Cerebellar nuclear complex (tissue), 1 donor: ENCODE measurements at regions not wholly inside any gene's neighbourhood (a gene's known extent, or its start where the extent isn't known, plus 50 kb on each side); places are given as distances from the start of the nearest gene placed in this dataset.
"Not testable (repeated sequence)": the region's sequence is repeated elsewhere in the genome, so short reads cannot be mapped to it uniquely, and the experiment has no call there.

Experiments
- DNase-seq, 2 experiments: peaks; one replicate each; lab custom pipeline; 2025; lab: John Stamatoyannopoulos, UW

DNA sequence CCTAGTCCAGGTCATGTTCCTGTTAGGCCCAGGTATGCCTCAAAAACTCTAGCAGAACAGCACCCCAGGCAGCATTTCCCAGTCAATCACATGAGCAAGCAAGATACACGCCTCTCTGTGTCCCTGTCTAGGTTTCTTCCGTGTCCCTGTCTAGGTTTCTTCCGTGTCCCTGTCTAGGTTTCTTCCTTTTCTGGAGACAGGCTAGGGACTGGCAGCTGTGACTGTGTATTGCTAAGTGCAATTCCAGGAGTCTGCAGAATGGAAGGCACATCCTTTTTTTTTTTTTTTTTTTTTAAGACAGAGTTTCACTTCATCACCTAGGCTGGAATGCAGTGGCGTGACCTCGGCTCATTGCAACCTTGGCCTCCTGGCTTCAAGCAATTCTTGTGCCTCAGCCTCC is 77.6 kb downstream of the SETD4 start:
- DNase-seq: no peak

DNA sequence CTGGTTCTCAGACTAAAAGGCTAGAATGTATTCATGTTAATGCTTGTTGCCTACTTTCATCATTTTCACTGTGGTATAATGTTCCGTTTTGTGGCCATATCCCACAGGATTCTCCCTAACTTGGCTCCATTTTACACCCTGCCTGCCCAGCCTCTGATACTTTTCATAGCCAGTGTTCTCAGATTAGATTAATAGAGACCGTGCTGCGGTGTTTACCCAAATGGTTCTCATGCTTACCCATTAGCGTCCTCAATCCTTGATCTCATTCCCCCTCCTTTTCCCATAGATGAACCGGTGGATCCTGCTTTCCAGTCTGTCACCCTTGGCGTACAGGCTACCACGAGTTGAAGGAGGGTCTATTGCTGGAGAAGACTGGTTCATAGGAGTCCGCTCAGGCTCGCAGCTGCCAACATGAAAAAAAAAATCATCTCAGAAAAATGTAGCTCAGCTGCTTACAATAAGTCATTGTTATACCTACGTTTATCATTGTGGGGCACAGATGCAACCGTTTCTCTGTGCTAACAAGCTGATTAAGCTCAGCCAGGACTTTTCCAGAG is 78.7 kb downstream of the SETD4 start:
- no peak for DNase-seq

DNA sequence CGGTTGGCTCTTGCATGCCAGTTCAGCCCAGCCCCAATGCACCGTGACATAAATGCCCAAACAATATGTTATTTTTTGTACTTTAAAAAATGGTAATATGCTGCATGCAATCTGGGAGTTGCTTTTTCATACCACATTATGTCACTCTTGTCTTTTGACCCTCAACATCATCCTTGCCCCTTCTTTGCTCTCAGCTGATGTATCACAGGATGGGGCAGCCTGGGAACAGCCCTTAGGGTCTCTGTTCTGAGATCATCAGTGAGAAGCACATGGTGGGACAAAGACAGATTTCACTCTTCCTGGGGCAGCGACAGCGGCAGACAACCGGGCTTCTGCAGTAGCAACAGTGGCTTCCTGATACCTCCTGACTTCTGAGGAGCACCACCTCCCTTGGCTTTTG is 79.5 kb downstream of the SETD4 start:
- DNase-seq: no peak

DNA sequence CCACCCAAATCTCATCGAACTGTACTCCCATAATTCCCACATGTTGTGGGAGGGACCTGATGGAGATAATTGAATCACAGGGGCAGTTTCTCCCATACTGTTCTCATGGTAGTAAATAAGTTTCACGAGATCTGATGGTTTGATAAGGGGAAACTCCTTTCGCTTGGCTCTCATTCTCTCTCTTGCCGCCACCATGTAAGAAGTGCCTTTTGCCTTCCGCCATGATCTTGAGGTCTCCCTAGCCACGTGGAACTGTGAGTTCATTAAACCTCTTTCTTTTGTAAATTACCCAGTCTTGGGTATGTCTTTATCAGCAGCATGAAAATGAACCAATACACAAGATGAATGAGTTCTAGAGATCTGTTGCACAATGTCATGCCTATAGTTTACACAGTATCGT is 82.5 kb downstream of the SETD4 start:
- DNase-seq: not testable (repeated sequence)

DNA sequence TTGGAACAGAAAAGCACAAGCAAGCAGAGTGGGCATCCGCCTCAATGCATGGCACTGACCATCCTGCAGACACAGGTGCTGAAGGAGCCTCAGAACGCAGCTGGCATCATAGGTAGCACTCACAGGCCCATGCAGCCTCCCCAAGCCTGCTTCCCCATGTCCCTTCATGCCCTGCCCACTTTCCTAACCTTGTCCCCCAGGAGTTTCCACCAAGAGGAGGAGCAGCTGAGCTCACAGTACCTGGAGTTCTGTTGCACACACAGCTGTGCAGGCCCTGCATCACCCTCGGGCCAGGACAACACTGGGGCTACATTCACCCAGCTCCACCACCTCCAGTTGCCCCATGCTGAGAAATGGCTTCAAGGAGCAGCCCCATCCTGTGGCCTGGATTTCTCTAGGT is 83.4 kb downstream of the SETD4 start:
- DNase-seq: no peak

DNA sequence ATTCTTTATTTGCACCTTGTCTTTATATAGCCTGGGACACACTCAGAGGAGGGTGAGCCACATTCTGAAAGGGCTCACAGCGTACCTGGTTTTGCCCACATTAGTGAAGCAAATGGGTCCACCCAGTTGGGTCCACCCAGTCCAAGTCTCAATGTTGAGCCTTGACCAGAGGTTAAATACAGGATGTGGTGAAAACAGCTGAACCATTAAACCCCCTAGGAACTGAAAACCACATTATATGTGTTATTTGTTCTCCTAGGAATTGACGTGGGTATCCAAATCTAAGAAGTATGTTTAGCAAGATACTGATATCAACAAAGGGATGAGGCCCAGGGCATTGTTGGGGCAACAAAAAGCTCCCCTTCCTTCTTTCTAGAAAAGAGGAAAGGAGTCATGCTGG is 83.8 kb downstream of the SETD4 start:
- DNase-seq: no peak

DNA sequence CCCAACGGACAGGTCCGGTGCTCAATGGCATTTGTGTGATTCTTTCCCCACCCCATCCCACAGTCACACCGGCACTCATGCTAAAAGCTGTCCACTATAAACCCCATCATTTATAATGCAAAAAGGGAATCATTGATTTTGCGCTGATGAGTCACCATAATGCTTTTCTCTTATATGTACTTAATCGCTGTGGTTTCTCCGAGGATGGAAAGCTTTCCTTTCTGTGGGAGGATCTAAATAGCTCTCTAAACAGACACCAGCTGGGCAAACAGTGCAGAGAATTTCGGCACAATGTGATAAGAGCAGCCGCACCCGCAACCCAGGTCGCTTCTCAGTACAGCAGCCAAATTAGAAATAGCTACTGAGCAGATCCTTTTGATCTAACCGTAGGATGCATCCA is 85.6 kb downstream of the SETD4 start:
- DNase-seq: no peak

DNA sequence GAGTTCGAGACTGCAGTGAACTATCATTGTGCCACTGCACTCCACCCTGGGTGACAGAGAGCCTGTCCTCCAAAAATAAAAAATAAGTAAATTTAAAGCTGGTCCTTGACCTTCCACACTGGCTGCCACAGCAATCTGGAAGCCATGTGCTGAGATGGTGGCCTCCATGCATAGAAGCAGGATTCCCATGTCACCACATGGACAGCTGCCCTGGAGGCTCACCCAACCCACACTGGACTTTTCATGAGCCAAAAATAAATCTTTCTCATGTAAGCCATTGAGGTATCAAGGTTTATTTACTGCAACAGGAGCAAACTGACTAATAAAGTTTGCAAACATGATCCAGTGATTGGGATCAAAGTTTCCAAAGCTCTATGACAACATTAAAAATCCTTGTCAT is 88.5 kb downstream of the SETD4 start:
- no peak for DNase-seq

DNA sequence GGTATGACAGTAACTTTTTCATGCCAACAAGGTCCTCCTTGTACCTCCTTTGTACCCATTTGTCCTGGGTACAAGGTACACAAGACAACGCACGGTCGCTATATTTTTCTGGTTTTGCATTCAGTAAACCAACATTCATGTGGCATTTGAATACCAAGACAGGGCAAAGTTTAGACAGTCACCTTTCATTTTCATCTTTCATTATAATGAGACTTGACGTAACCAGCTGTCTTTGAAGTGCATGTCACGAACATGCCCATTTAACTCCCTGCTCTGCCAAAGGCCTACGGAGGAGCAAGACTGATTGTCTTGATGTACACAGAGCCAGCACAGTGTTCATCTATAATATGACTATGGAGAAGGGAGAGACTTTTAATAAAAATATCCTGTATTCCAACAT is 91.0 kb downstream of the SETD4 start:
- DNase-seq: no peak

DNA sequence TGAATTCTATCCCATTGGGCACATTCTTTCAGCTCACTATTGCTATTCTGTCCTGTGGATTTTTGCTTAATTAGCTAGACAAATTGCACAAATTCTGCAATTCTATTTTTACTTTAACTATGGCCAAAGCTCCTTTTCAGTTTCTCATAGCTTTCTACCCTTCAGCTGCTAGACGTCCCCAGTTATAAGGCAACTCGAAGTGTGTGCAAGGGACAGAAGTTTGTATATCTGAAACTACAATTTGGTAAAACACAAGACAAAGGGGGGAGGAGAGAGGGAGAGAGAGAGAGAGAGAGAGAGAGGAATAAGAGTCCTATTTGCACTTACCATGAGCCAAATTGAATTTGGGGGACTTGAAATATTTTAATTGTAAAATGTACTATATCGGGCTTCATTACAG is 91.8 kb downstream of the SETD4 start:
- DNase-seq: no peak

DNA sequence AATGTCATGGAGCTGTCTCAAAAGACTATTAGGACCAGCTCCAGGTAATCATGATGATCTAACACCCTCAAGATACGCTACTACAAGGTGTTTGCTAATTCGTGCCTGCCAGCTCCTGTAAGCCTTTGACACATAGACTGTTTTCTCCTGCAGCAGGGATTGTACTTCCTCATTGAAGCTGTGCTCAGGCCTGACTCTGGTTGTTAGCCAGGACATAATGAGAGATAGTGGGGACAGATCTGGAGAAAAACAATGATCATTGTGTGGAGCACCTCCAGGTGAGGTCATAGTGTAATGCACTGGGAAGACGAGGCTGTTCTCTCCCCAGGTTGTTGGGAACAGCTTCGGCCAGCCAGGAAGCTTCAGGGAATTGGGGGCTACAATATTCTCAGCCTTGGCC is 94.6 kb downstream of the SETD4 start:
- no peak for DNase-seq

DNA sequence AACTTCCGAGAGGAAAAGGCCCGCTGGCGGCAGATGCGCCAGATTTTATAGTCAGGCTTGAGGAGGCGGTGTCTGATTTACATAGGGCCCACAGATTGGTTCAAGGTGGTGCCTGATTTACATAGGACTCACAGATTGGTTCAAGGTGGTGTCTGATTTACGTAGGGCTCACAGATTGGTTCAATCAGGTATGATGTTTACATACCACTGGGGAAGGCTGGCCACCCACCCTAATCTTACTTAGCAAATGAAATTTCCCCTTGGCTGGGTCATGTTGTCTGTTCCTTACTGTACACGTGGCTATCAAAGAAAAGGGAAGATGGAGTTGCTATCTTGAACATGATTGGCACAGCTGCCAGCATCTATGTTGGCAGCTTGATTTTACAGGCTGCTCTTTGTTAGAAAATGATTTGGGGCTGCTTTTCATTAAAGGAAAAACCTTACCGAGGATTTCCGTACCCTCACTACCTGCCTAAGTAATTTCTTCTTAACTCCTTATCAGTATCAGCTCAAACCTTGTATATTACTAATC is 96.3 kb downstream of the SETD4 start:
- no peak for DNase-seq

DNA sequence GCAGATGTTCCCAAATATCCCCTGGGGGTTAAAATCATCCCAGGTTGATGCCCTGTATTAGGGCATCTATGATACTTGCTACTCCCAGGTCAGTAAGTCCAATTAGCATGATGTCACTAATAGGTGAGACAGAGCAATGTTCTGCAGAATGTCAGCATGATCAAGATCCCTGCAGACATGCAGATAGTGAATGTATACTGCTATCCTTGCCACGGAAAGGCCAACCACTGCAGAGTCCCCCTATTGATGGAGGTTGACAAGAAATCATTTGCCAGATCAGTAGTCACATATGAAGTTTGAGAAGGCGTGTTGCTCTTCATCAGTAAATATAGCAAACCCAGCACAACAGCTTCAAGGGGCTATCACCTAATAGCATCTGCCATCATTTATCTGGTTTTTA is 97.4 kb downstream of the SETD4 start:
- no peak for DNase-seq

DNA sequence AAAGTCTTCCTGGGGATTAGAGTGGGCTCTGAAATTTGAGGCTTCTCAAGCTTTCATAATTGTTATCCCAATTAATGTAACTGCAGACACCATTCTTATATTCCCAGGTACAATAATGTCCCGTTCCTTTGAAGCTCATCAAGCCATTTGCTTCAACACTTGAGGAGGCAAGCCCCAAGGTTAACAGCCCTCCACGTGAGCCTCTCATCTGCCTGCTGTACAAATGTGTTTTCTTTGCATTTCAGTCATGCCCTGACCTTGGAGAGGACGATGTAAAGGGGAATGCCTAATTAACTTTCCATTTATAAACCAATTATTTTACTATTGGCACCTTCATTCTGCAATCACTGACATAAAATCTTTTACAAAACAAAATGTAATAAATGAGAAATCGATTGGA is 106.3 kb downstream of the SETD4 start:
- no peak for DNase-seq

DNA sequence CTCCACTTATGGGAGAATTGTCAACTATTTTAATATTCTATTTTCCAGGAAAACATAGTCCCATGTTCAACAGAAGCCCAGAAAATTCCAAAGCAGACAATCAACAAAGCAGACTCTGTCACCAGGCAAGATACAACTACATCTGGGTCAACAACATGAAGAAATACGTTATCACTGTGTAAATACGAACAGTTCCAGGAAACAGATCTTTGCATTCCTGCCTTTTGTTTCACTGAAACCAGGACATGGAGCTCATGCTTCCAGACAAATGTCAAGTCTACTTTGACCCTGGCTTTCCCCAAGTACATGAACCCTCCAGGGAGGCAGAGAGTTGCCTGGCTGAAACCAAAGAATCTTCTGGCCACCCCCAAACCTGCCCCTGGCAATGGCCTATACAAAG is 106.7 kb downstream of the SETD4 start:
- no peak for DNase-seq

DNA sequence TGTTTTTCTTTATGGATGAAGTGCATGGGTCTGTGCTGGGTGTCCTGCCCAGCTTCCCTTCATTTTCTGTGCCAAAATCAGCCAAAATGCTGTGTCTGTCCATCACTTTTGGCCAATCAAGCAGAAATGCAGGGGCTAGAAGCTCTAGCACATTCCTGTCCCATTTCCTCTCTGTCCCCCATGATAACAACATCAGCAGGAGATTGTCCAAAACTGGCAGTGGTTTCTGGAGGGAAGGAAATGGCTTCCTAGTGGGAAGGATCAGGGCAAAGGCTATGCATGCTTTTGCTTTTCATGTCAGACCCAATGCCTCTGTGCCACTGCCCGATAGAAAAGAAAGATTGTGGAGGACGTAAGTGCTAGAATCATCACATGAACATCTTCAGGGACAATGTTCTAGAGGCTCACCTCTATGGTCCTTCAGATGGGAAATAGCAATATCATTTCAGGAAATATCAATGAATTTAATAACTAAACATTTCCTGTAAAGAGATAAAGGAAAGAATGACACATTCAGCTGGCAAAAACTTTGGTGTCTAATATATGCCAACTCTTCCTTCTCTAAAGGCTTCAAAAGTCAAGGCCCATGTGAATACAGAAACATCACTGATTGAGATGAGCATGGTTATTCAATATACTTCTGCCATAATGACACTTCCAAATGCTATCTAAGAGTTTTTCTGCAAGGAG is 107.5 kb downstream of the SETD4 start:
- no peak for DNase-seq

DNA sequence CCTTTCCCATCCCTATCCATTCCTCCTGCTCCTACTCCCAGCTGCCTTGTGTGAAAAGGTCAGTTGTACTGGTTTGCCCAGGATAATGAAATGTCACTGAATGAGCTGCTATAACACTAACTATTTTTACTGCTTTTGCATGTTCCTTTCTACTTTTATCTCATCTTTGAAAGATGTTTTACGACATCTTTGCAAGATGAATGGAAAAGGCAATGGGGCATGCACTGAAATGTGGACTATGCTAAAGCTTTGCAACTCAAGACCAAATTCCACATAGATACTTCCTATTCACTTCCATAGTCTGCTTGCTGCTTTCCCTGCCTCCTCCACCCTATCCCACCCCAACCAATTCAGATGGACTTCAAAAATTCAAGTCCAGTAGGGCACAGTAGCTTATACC is 111.3 kb downstream of the SETD4 start:
- DNase-seq: no peak

DNA sequence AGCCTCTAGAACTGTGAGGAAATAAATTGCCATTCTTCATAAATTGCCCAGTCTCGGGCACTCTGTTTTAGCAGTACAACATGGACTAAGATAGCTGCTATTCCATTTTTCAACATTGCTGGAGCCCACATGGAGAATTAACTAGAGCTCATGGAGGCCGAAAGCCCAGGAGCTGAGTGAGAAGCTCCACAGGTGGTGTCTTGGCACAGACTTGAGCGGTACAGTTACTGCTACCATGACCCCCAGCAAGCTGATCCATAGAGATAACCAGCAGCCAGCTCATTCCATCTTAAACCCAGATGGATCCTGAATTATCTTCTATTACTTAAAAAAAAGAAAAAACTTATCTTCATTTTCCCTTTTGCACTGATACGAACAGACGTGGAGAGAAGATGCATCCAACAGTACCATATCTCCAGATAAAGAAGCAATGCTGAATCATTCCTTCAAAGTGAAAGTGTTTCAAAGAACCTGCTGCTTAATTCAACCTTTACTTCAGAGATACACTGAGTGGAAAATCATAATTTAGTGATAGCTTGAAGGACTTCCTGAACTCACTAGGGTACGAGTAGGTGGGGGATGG is 115.1 kb downstream of the SETD4 start:
- no peak for DNase-seq

DNA sequence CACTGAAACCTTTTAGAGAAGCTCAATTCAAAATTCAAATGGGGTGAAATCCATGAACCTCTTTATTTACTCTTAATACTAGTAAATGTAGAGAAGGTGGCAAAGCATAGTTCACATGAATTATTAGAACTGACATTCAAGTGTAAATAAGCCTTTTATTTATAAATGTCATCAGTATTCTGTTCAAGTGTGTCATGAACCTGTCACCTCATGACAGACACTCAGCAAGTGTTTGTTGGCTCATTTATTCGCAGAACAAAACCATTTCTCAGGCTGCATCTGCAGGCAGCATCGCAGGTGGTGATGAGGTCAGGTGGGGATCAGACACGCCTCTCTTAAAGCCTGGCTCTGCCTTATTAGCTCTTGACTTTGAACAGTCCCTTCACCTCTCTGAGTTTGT is 116.6 kb downstream of the SETD4 start:
- DNase-seq: no peak

DNA sequence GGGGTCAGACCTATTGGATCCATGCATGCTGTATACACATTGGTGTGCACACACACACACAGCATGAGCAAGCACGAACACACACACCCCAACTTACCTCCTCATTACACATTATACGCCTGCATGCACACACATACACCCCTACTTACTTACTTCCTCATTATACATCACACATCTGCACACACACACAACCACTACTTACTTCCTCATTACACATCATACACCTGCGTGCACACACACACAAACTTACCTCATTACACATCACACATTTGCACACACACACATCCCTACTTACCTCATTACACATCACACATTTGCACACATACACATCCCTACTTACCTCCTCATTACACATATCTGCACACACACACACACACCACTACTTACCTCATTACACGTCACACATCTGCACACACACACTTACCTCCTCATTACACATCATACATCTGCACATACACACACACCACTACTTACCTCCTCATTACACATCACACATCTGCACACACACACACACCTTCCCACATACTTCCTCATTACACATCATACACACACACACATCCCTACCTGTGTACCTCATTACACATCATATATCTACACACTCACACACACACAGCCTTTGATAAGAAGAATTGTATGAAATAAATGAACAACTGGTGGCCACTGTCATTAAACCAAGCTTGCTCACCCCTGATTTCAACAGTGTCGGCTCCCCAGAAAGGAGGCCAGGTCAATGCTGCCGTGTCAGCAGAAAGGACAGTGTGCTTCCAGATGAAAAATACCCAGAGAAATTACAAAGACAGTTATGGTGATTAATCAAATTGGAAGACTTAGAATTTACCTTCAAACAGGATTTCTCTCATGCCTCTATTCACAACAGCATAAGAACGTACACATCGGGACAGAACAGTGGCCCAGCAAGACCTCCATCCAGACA is 117.8 kb downstream of the SETD4 start:
- no peak for DNase-seq

DNA sequence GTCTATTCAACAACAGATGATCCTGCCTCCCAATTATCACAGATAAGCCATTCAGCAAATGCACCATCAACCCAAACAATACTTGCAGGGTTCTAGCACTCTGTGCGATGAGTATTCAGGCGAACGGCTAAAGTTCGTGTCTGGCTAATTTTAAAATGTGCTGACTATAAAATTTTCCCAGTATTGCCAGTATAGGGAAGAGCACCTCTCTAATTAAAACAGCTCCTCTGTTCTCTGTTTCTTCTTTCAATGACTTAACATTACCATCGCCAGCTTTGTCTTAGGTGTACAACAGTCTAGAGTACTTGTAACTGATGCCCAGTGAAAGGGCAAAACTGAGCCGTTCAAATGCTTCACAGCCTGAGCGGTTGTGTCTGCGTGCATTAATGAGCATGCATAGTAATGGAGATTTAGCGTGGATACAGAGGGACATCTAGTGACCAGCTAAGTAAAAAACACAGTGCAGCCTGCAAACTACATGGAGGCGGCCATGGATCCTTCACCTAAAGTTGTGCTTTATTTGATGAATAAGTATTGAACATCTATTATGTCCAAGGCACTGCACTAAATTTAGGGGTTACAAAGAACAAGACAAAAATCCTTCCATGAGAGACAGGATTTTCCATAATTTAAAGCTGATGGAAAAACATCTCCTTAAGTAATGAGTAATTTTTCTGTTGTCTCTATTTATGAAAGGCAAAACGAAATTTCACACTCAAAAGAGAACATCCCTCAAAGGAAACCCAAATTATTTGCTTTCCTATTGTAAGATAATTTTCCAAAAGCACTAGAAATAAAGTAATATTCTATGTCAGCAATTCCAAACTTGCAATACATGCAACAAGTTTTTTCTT is 120.0 kb downstream of the SETD4 start:
- DNase-seq: no peak

DNA sequence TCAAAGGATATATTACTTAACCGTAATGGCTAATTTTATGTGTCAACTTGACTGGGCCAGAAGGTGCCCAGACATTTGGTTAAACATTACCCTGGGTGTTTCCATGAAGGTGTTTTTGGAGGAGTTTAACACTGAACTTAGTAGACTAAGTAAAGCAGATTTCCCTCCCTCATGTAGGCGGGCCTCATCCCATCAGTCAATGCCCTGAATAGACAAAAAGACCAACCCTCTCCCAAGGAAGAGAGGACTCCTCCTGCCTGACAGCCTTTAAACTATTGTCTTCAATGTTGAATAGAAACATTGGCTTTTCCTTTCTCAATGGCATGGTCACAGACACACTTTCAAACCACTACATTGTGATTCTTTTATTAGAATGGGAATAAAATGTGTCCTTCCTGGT is 121.9 kb downstream of the SETD4 start:
- no peak for DNase-seq
